ENCODE measurements at regions not wholly inside any gene's neighbourhood (a gene's known extent, or its start where the extent isn't known, plus 50 kb on each side); places are given as distances from the start of the nearest gene placed in this dataset.

DNA sequence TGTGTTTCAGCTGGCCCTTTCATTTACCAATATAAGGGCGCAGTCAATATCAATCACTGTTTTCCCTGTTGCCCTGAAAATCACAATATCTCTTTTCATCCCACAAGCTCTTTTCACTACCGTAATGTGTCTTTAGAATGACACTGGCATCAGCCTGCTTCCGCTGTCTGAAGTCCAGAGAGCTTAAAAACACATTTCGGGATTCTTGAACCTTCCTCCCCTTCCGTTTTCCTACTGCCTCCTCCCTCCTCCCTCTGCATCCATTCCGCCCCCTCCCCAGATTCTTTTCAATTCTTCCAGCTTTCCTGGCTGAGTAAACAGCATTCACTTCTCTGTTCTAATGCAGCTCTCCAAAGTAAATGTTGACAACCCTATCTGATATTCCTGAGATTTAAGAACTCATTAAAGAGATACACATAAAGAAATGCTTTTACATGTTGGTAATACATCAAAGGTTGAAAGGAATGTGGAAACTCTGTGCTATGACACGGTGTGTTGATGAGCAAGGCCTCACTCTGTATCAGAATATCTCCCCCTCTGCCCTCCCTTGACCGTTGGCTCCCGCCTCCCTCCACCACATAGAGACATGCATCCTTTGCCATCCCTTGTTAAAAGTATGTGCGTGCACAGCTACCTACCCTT is 83.5 kb upstream of the SPRY1 start:
- no peak overlapping the region for H3K27ac ChIP-seq
- no peak overlapping the region for H3K4me3 ChIP-seq
- no peaks in the 10 kb centered on the region for H3K27me3 ChIP-seq (replicated peaks in 1 of 7)
- peaks cover 0 to 43% (median 2%) of the 10 kb centered on the region in 6 donors for H3K36me3 ChIP-seq
- intact Hi-C loops (cut with DNase I; ENCODE audit: low total_unique reads): no loop called here
- no peaks in the 10 kb centered on the region for H3K9me3 ChIP-seq
- DNase-seq: no peak
- WGBS, 5 donors: 88 to 94% (median 91%) methylated on average over 10 of the region's 10 CpGs
- H3K4me1 ChIP-seq: no peaks in the 10 kb centered on the region
- TF ChIP-seq POLR2AphosphoS5 (IDR thresholded peaks at IDR 0.05) (no peak), POLR2A (IDR thresholded peaks at IDR 0.05) (no peak)
- TF ChIP-seq, protein P1, sequence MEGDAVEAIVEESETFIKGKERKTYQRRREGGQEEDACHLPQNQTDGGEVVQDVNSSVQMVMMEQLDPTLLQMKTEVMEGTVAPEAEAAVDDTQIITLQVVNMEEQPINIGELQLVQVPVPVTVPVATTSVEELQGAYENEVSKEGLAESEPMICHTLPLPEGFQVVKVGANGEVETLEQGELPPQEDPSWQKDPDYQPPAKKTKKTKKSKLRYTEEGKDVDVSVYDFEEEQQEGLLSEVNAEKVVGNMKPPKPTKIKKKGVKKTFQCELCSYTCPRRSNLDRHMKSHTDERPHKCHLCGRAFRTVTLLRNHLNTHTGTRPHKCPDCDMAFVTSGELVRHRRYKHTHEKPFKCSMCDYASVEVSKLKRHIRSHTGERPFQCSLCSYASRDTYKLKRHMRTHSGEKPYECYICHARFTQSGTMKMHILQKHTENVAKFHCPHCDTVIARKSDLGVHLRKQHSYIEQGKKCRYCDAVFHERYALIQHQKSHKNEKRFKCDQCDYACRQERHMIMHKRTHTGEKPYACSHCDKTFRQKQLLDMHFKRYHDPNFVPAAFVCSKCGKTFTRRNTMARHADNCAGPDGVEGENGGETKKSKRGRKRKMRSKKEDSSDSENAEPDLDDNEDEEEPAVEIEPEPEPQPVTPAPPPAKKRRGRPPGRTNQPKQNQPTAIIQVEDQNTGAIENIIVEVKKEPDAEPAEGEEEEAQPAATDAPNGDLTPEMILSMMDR (IDR thresholded peaks at IDR 0.05 in 8 of 11, conservative IDR thresholded peaks at IDR 0.05 in 3 of 11): no peak

DNA sequence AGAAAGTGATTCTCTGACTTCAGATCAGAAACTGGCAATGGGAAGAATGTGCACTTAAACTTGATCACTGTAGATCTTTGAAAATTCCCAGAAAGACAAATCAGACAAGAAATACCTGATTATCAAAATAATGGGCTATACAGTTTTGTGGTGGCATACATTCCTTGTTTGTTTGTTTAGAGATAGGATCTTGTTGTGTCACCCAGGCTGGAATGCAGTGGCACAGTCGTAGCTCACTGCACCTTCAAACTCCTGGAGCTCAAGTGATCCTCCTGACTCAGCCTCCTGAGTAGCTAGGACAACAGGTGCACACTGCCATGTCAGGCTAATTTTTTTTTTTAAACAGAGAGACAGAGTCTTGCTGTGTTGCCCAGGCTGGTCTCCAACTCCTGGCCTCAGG is 81.0 kb upstream of the SPRY1 start:
- TF ChIP-seq POLR2A (IDR thresholded peaks at IDR 0.05) (no peak), POLR2AphosphoS5 (IDR thresholded peaks at IDR 0.05) (no peak)
- TF ChIP-seq, protein P1 (IDR thresholded peaks at IDR 0.05 in 8 of 11, conservative IDR thresholded peaks at IDR 0.05 in 3 of 11): no peak
- no peak for DNase-seq
- no peaks in the 10 kb centered on the region for H3K27me3 ChIP-seq (replicated peaks in 1 of 7)
- peaks cover 0 to 26% (median 2%) of the 10 kb centered on the region in 6 donors for H3K36me3 ChIP-seq
- H3K4me3 ChIP-seq: no peak overlapping the region
- H3K9me3 ChIP-seq: peaks cover 0 to 16% (median 8%) of the 10 kb centered on the region in 8 donors
- no peak overlapping the region for H3K27ac ChIP-seq
- no peaks in the 10 kb centered on the region for H3K4me1 ChIP-seq
- intact Hi-C loops (cut with DNase I; ENCODE audit: low total_unique reads): no loop called here
- 100% methylated on average over 1 of the region's 1 CpG for WGBS, 5 donors

DNA sequence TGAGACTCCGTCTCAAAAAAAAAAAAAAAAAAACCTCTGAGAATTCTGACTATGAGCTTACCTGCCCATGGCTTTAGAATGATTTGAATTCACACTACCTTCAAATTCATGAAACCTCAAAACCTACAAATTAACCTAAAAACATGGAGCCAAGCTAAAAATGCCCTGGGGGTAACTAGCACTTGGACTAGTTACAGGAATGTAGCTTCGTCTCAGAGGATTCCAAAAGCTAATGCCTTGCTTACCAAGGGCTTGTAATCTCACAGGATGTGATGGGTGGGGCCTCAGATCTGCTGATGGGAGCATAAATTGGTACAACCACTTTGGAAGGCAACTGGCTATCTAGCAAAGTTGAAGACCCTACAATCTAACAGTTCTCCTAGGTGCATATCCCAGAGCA is 79.4 kb upstream of the SPRY1 start:
- TF ChIP-seq, protein P1 (IDR thresholded peaks at IDR 0.05 in 8 of 11, conservative IDR thresholded peaks at IDR 0.05 in 3 of 11): no peak
- TF ChIP-seq POLR2A (IDR thresholded peaks at IDR 0.05) (no peak), POLR2AphosphoS5 (IDR thresholded peaks at IDR 0.05) (no peak)
- Histone ChIP-seq H3K4me3 (no peak overlapping the region), H3K9me3 (peaks cover 0 to 32% (median 24%) of the 10 kb centered on the region in 8 donors), H3K36me3 (peaks cover 0 to 26% (median 2%) of the 10 kb centered on the region in 6 donors), H3K27ac (no peak overlapping the region), H3K27me3 (replicated peaks in 1 of 7) (no peaks in the 10 kb centered on the region), H3K4me1 (no peaks in the 10 kb centered on the region)
- WGBS, 5 donors: 90 to 96% (median 93%) methylated on average over 1 to 2 of the region's 2 CpGs
- intact Hi-C loops (cut with DNase I; ENCODE audit: low total_unique reads): no loop called here
- no peak for DNase-seq

DNA sequence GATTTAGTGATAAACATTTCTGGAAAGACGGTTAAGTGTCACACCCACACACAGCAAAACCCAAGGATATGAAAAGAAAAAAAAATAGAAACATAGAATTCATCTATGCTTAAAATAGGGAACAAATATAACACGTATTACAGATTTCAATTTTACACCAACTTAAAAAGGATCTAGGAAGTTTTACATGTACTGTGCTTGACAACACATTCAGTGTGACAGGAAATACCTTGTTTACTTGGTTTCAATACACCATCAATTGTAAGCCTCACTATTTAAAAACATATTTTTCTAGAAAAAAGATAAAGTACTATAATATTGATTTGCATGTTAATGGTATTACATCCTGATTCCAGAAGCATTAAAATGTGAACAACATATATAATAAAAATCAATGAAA is 77.0 kb upstream of the SPRY1 start:
- H3K4me1 ChIP-seq: peaks cover 0 to 1% (median 0%) of the 10 kb centered on the region in 6 donors
- H3K27ac ChIP-seq: no peak overlapping the region
- 66 to 77% (median 73%) methylated on average over 2 of the region's 2 CpGs for WGBS, 5 donors
- intact Hi-C loops (cut with DNase I; ENCODE audit: low total_unique reads): no loop called here
- H3K27me3 ChIP-seq (replicated peaks in 1 of 7): no peaks in the 10 kb centered on the region
- peaks cover 0 to 18% (median 2%) of the 10 kb centered on the region in 6 donors for H3K36me3 ChIP-seq
- peaks cover 0 to 51% (median 43%) of the 10 kb centered on the region in 8 donors for H3K9me3 ChIP-seq
- no peak overlapping the region for H3K4me3 ChIP-seq
- TF ChIP-seq, protein P1 (IDR thresholded peaks at IDR 0.05 in 8 of 11, conservative IDR thresholded peaks at IDR 0.05 in 3 of 11): no peak
- DNase-seq: no peak

Data from spleen (tissue), 11 donors.